Activated CD4-positive, alpha-beta T cell treated with anti-CD3 and anti-CD28 coated beads for 36 hours (primary cell): ENCODE measurements at regions not wholly inside any gene's neighbourhood (a gene's known extent, or its start where the extent isn't known, plus 50 kb on each side); places are given as distances from the start of the nearest gene placed in this dataset.

Experiments
- ATAC-seq: fragments of 200-7000 bp; cut with Tn5 transposase; one replicate; pipeline ENCODE4 v1.10.0; 2021; ENCODE audit warnings: mild to moderate bottlenecking, moderate library complexity
- CTCF ChIA-PET: fragments of 350-600 bp; sonication (Branson Sonifier 250); formaldehyde crosslinking; loops from one replicate; lab custom pipeline; 2021; ENCODE audit warnings: antibody characterized with exemption; lab: Charles Lee
- POLR2A ChIA-PET: fragments of 350-600 bp; sonication (Branson Sonifier 250); formaldehyde crosslinking; loops from one replicate; lab custom pipeline; 2021; ENCODE audit warnings: antibody characterized with exemption, inconsistent platforms; lab: Charles Lee
- DNase-seq: peaks from one replicate; pipeline ENCODE4 v3.0.0-alpha.2; 2020
- H3K27ac Mint-ChIP-seq: one replicate; pipeline ENCODE4 v1.8.0; 2021; ENCODE audit warnings: mixed read lengths
- H3K27me3 Mint-ChIP-seq: one replicate; pipeline ENCODE4 v1.8.0; 2021; ENCODE audit warnings: mixed read lengths
- H3K36me3 Mint-ChIP-seq: one replicate; pipeline ENCODE4 v1.8.0; 2021; ENCODE audit warnings: low read depth, mixed read lengths
- H3K4me1 Mint-ChIP-seq: one replicate; pipeline ENCODE4 v1.8.0; 2021; ENCODE audit warnings: mixed read lengths
- H3K4me3 Mint-ChIP-seq: one replicate; pipeline ENCODE4 v1.8.0; 2021; ENCODE audit warnings: mild to moderate bottlenecking, moderate library complexity, mixed read lengths
- H3K9me3 Mint-ChIP-seq: one replicate; pipeline ENCODE4 v1.8.0; 2021; ENCODE audit warnings: low read depth, mixed read lengths
- intact Hi-C, 2 experiments: fragments of 100-400 bp; cut with DNase I in 1 of 2; cut with micrococcal nuclease in 1 of 2; formaldehyde crosslinking; loops; one replicate each; pipeline versions ENCODE4 v1.14.2 to v1.15.1; 2022 to 2024; cut with DNase I, micrococcal nuclease

GRCh38 chr13:85976242-85976641 is 177.0 kb upstream of the SLITRK6 start:
- intact Hi-C loops, result no loop called here
- CTCF ChIA-PET, result no interaction called here
- Mint-ChIP-seq H3K27ac (no peak overlapping the region), H3K36me3 (no peaks in the 10 kb centered on the region), H3K27me3 (no peaks in the 10 kb centered on the region), H3K4me1 (no peaks in the 10 kb centered on the region), H3K9me3 (peaks cover 5% of the 10 kb centered on the region), H3K4me3 (no peak overlapping the region)
- ATAC-seq (no peak), DNase-seq (no peak)
- POLR2A ChIA-PET, result no interaction called here

GRCh38 chr13:85974608-85975366 is 175.6 kb upstream of the SLITRK6 start:
- ATAC-seq, result no peak
- peaks cover 5% of the 10 kb centered on the region for H3K9me3 Mint-ChIP-seq
- no peaks in the 10 kb centered on the region for H3K4me1 Mint-ChIP-seq
- H3K27ac Mint-ChIP-seq, result no peak overlapping the region
- no peak for DNase-seq
- no peak overlapping the region for H3K4me3 Mint-ChIP-seq
- no peaks in the 10 kb centered on the region for H3K36me3 Mint-ChIP-seq
- ChIA-PET POLR2A (no interaction called here), CTCF (no interaction called here)
- intact Hi-C loops, result no loop called here
- no peaks in the 10 kb centered on the region for H3K27me3 Mint-ChIP-seq

GRCh38 chr13:85970727-85971126 is 171.5 kb upstream of the SLITRK6 start:
- ChIA-PET POLR2A (no interaction called here), CTCF (no interaction called here)
- intact Hi-C loops, result no loop called here
- peaks cover 5% of the 10 kb centered on the region for H3K9me3 Mint-ChIP-seq
- no peak for DNase-seq
- no peak overlapping the region for H3K4me3 Mint-ChIP-seq
- no peak for ATAC-seq
- no peaks in the 10 kb centered on the region for H3K27me3 Mint-ChIP-seq
- no peaks in the 10 kb centered on the region for H3K36me3 Mint-ChIP-seq
- H3K4me1 Mint-ChIP-seq, result no peaks in the 10 kb centered on the region
- H3K27ac Mint-ChIP-seq, result no peak overlapping the region

GRCh38 chr13:85969331-85969730 is 170.1 kb upstream of the SLITRK6 start:
- H3K36me3 Mint-ChIP-seq, result no peaks in the 10 kb centered on the region

GRCh38 chr13:85935868-85936467 is 136.7 kb upstream of the SLITRK6 start:
- CTCF ChIA-PET, result no interaction called here
- ATAC-seq (no peak), DNase-seq (no peak)
- H3K9me3 Mint-ChIP-seq, result peaks cover 11% of the 10 kb centered on the region
- H3K4me3 Mint-ChIP-seq, result no peak overlapping the region
- H3K4me1 Mint-ChIP-seq, result no peaks in the 10 kb centered on the region
- no peak overlapping the region for H3K27ac Mint-ChIP-seq
- H3K27me3 Mint-ChIP-seq, result no peaks in the 10 kb centered on the region
- no peaks in the 10 kb centered on the region for H3K36me3 Mint-ChIP-seq
- intact Hi-C loops, result no loop called here
- POLR2A ChIA-PET, result no interaction called here

More at GRCh38 chr13:85969331-85969730, 170.1 kb upstream of the SLITRK6 start:
- Mint-ChIP-seq H3K4me1 (no peaks in the 10 kb centered on the region), H3K4me3 (no peak overlapping the region), H3K27ac (no peak overlapping the region), H3K9me3 (peaks cover 5% of the 10 kb centered on the region), H3K27me3 (no peaks in the 10 kb centered on the region)
- intact Hi-C loops, result no loop called here
- ChIA-PET CTCF (no interaction called here), POLR2A (no interaction called here)
- ATAC-seq, result no peak
- no peak for DNase-seq

GRCh38 chr13:85930108-85930507 is 130.9 kb upstream of the SLITRK6 start:
- ATAC-seq, result no peak
- Mint-ChIP-seq H3K36me3 (no peaks in the 10 kb centered on the region), H3K4me3 (no peak overlapping the region), H3K27me3 (no peaks in the 10 kb centered on the region), H3K9me3 (peaks cover 4% of the 10 kb centered on the region), H3K27ac (no peak overlapping the region), H3K4me1 (no peaks in the 10 kb centered on the region)
- DNase-seq, result no peak
- CTCF ChIA-PET, result no interaction called here
- POLR2A ChIA-PET, result no interaction called here
- intact Hi-C loops, result no loop called here

GRCh38 chr13:85910962-85911361 is 111.7 kb upstream of the SLITRK6 start:
- Mint-ChIP-seq H3K4me3 (no peak overlapping the region), H3K9me3 (peaks cover 11% of the 10 kb centered on the region), H3K36me3 (no peaks in the 10 kb centered on the region), H3K27ac (no peak overlapping the region), H3K27me3 (no peaks in the 10 kb centered on the region), H3K4me1 (no peaks in the 10 kb centered on the region)
- intact Hi-C loops, result no loop called here
- ATAC-seq (no peak), DNase-seq (no peak)
- CTCF ChIA-PET, result no interaction called here
- POLR2A ChIA-PET, result no interaction called here

GRCh38 chr13:85900521-85900920 is 101.3 kb upstream of the SLITRK6 start:
- H3K4me3 Mint-ChIP-seq, result no peak overlapping the region
- CTCF ChIA-PET, result no interaction called here
- DNase-seq (no peak), ATAC-seq (no peak)
- no peaks in the 10 kb centered on the region for H3K4me1 Mint-ChIP-seq
- H3K9me3 Mint-ChIP-seq, result no peaks in the 10 kb centered on the region
- no peaks in the 10 kb centered on the region for H3K27me3 Mint-ChIP-seq
- H3K36me3 Mint-ChIP-seq, result no peaks in the 10 kb centered on the region
- POLR2A ChIA-PET, result no interaction called here
- H3K27ac Mint-ChIP-seq, result no peak overlapping the region
- intact Hi-C loops, result no loop called here

- H3K27ac Mint-ChIP-seq, result no peak overlapping the region
- H3K36me3 Mint-ChIP-seq, result no peaks in the 10 kb centered on the region
- no peaks in the 10 kb centered on the region for H3K9me3 Mint-ChIP-seq
- no peaks in the 10 kb centered on the region for H3K27me3 Mint-ChIP-seq
- ChIA-PET POLR2A (no interaction called here), CTCF (interaction anchor here (0.7 kb wide), 1 partner anchor 28 kb away, joined by 3 read pairs; no protein-coding TSS in a partner anchor)
- H3K4me1 Mint-ChIP-seq, result no peaks in the 10 kb centered on the region
- DNase-seq, result no peak
- no peak for ATAC-seq
- intact Hi-C loops, result no loop called here
- H3K4me3 Mint-ChIP-seq, result no peak overlapping the region
These were observed 97.6 kb upstream of the SLITRK6 start for GRCh38 chr13:85896516-85897450.

GRCh38 chr13:85887406-85887805 is 88.2 kb upstream of the SLITRK6 start:
- intact Hi-C loops, result no loop called here
- Mint-ChIP-seq H3K27me3 (no peaks in the 10 kb centered on the region), H3K27ac (no peak overlapping the region), H3K36me3 (no peaks in the 10 kb centered on the region), H3K4me3 (no peak overlapping the region), H3K4me1 (no peaks in the 10 kb centered on the region), H3K9me3 (peaks cover 5% of the 10 kb centered on the region)
- ChIA-PET CTCF (no interaction called here), POLR2A (no interaction called here)
- DNase-seq (no peak), ATAC-seq (no peak)

GRCh38 chr13:85879014-85879413 is 79.8 kb upstream of the SLITRK6 start:
- ChIA-PET POLR2A (no interaction called here), CTCF (no interaction called here)
- no peak overlapping the region for H3K4me3 Mint-ChIP-seq
- no peak overlapping the region for H3K27ac Mint-ChIP-seq
- no peak for DNase-seq
- intact Hi-C loops, result no loop called here
- peaks cover 4% of the 10 kb centered on the region for H3K9me3 Mint-ChIP-seq
- ATAC-seq, result no peak
- no peaks in the 10 kb centered on the region for H3K27me3 Mint-ChIP-seq
- no peaks in the 10 kb centered on the region for H3K36me3 Mint-ChIP-seq
- no peaks in the 10 kb centered on the region for H3K4me1 Mint-ChIP-seq
